Esophagus muscularis mucosa (tissue), 4 donors: ENCODE measurements at regions not wholly inside any gene's neighbourhood (a gene's known extent, or its start where the extent isn't known, plus 50 kb on each side); places are given as distances from the start of the nearest gene placed in this dataset.

Source experiments
- DNase-seq: peaks from one replicate; pipeline ENCODE4 v3.0.0-alpha.2; 2017; ENCODE audit errors: extremely low spot score
- H3K27ac ChIP-seq, 4 donors: fragments of 200-600 bp; sonication (generic); replicated peaks in 1 of 4; 1 replicate in 3 of 4; 2 replicates in 1 of 4; pipeline ENCODE4 v1.5.1; 2016 to 2019; ENCODE audit warnings: mild to moderate bottlenecking in 1 of 4
- H3K27me3 ChIP-seq, 4 donors: fragments of 200-600 bp; sonication (generic); one replicate each; pipeline versions ENCODE4 v1.5.1 to v1.6.0; 2016 to 2019
- H3K36me3 ChIP-seq, 4 donors: fragments of 200-600 bp; sonication (generic); one replicate each; pipeline ENCODE4 v1.5.1; 2016 to 2019
- H3K4me1 ChIP-seq, 4 donors: fragments of 200-600 bp; sonication (generic); one replicate each; pipeline ENCODE4 v1.5.1; 2016 to 2019
- H3K4me3 ChIP-seq, 4 donors: fragments of 200-600 bp; sonication (generic); 1 replicate in 2 of 4; 2 replicates in 2 of 4; pipeline ENCODE4 v1.5.1; 2016 to 2019; ENCODE audit warnings: mild to moderate bottlenecking in 4 of 4, moderate library complexity in 1 of 4
- H3K9me3 ChIP-seq, 4 donors: fragments of 200-600 bp; sonication (generic); 1 replicate in 3 of 4; 2 replicates in 1 of 4; pipeline ENCODE4 v1.5.1; 2016 to 2019
- CTCF ChIP-seq, 3 experiments: fragments of 200-600 bp in 2 of 3; fragments of 450-650 bp in 1 of 3; sonication (generic) in 2 of 3; IDR thresholded peaks; one replicate each; pipeline ENCODE4 v1.5.1; 2017 to 2019; ENCODE audit warnings: antibody characterized with exemption in 3 of 3, mild to moderate bottlenecking in 2 of 3, moderate library complexity in 1 of 3
- EP300 ChIP-seq: sonication (generic); formaldehyde crosslinking; IDR thresholded peaks from one replicate; pipeline ENCODE4 v1.6.1; 2017; ENCODE audit warnings: antibody characterized with exemption
- POLR2A ChIP-seq: fragments of 450-650 bp; IDR thresholded peaks from one replicate; pipeline ENCODE4 v1.6.1; 2017; ENCODE audit warnings: antibody characterized with exemption, moderate library complexity, mild to moderate bottlenecking, low read depth
- POLR2AphosphoS5 ChIP-seq, 2 donors: sonication (generic); formaldehyde crosslinking; IDR thresholded peaks; one replicate each; pipeline ENCODE4 v1.6.1; 2017; ENCODE audit warnings: antibody characterized with exemption in 2 of 2
- WGBS: methylation state at CpG from one replicate; pipeline ENCODE4 v1.1.5; 2018; 5-methylcytosine and 5-hydroxymethylcytosine counted together
- intact Hi-C: fragments of 100-400 bp; cut with DNase I; formaldehyde crosslinking; loops from one replicate; pipeline ENCODE4 v1.15.1; 2023

GRCh38 chr15:61613729-61614128 lies 384.6 kb upstream of the RORA start:
- no peaks in the 10 kb centered on the region for H3K4me1 ChIP-seq
- H3K36me3 ChIP-seq: no peaks in the 10 kb centered on the region
- H3K9me3 ChIP-seq: peaks cover 0 to 31% (median 24%) of the 10 kb centered on the region in 4 donors
- no peak overlapping the region for H3K4me3 ChIP-seq
- DNase-seq: no peak
- no peak for TF ChIP-seq CTCF (IDR thresholded peaks at IDR 0.05)
- no peak for TF ChIP-seq POLR2AphosphoS5 (IDR thresholded peaks at IDR 0.05)
- TF ChIP-seq EP300: no peak
- TF ChIP-seq POLR2A: no peak
- intact Hi-C loops: no loop called here
- H3K27ac ChIP-seq: no peak overlapping the region
- no peaks in the 10 kb centered on the region for H3K27me3 ChIP-seq

- H3K36me3 ChIP-seq: no peaks in the 10 kb centered on the region
- intact Hi-C loops: no loop called here
- H3K4me3 ChIP-seq: no peak overlapping the region
- DNase-seq: no peak
- TF ChIP-seq POLR2AphosphoS5 (IDR thresholded peaks at IDR 0.05): no peak
- TF ChIP-seq POLR2A: no peak
- no peak for TF ChIP-seq EP300
- TF ChIP-seq CTCF (IDR thresholded peaks at IDR 0.05): no peak
- peaks cover 0 to 30% (median 24%) of the 10 kb centered on the region in 4 donors for H3K9me3 ChIP-seq
- no peak overlapping the region for H3K27ac ChIP-seq
- H3K27me3 ChIP-seq: no peaks in the 10 kb centered on the region
- no peaks in the 10 kb centered on the region for H3K4me1 ChIP-seq
These were observed 384.0 kb upstream of the RORA start for GRCh38 chr15:61613138-61613537.

GRCh38 chr15:61612111-61612510 lies 383.0 kb upstream of the RORA start:
- no peaks in the 10 kb centered on the region for H3K4me1 ChIP-seq
- intact Hi-C loops: no loop called here
- no peak for TF ChIP-seq EP300
- no peak for TF ChIP-seq CTCF (IDR thresholded peaks at IDR 0.05)
- TF ChIP-seq POLR2AphosphoS5 (IDR thresholded peaks at IDR 0.05): no peak
- no peak for TF ChIP-seq POLR2A
- H3K9me3 ChIP-seq: peaks cover 0 to 25% (median 22%) of the 10 kb centered on the region in 4 donors
- no peak overlapping the region for H3K4me3 ChIP-seq
- no peak for DNase-seq
- H3K27ac ChIP-seq: no peak overlapping the region
- H3K27me3 ChIP-seq: no peaks in the 10 kb centered on the region
- H3K36me3 ChIP-seq: no peaks in the 10 kb centered on the region

GRCh38 chr15:61605343-61605742 lies 376.2 kb upstream of the RORA start:
- Histone ChIP-seq H3K4me1 (no peaks in the 10 kb centered on the region), H3K9me3 (no peaks in the 10 kb centered on the region), H3K36me3 (no peaks in the 10 kb centered on the region), H3K27me3 (no peaks in the 10 kb centered on the region), H3K27ac (no peak overlapping the region), H3K4me3 (no peak overlapping the region)
- WGBS: 85% methylated on average over 6 of the region's 6 CpGs
- no peak for DNase-seq
- intact Hi-C loops: no loop called here
- TF ChIP-seq EP300 (no peak), CTCF (IDR thresholded peaks at IDR 0.05) (no peak), POLR2AphosphoS5 (IDR thresholded peaks at IDR 0.05) (no peak), POLR2A (no peak)

GRCh38 chr15:61598655-61599054 lies 369.6 kb upstream of the RORA start:
- no peak for DNase-seq
- H3K27ac ChIP-seq: no peak overlapping the region
- 71% methylated on average over 11 of the region's 11 CpGs for WGBS
- H3K4me1 ChIP-seq: no peaks in the 10 kb centered on the region
- no peak overlapping the region for H3K4me3 ChIP-seq
- intact Hi-C loops: no loop called here
- TF ChIP-seq POLR2AphosphoS5 (IDR thresholded peaks at IDR 0.05): no peak
- H3K36me3 ChIP-seq: no peaks in the 10 kb centered on the region
- H3K9me3 ChIP-seq: no peaks in the 10 kb centered on the region
- H3K27me3 ChIP-seq: no peaks in the 10 kb centered on the region
